ENCODE measurements at regions not wholly inside any gene's neighbourhood (a gene's known extent, or its start where the extent isn't known, plus 50 kb on each side); places are given as distances from the start of the nearest gene placed in this dataset.

- TF ChIP-seq POLR2AphosphoS5 (IDR thresholded peaks at IDR 0.05; ENCODE audit: borderline replicate concordance, low read depth, low read length) = no peak
- TF ChIP-seq FOXP2 (optimal IDR thresholded peaks at IDR 0.05; ENCODE audit: control extremely low read depth, extremely low read length, insufficient read depth) = no peak
- no peak for TF ChIP-seq EZH2 (IDR thresholded peaks at IDR 0.05)
- DNase-seq (ENCODE audit: low read depth, low spot score) = no peak
- H3K27ac ChIP-seq = no peak overlapping the region
- no peaks in the 10 kb centered on the region for H3K36me3 ChIP-seq (ENCODE audit: insufficient read depth, low read length)
- H3K4me3 ChIP-seq = no peak overlapping the region
- no peak overlapping the region for H3K9ac ChIP-seq (ENCODE audit: insufficient read length)
- H3K9me3 ChIP-seq (ENCODE audit: low read depth, low read length) = no peaks in the 10 kb centered on the region
Observed at GRCh38 chr6:71134929-71135642, 153.5 kb upstream of the OGFRL1 start.

DNA sequence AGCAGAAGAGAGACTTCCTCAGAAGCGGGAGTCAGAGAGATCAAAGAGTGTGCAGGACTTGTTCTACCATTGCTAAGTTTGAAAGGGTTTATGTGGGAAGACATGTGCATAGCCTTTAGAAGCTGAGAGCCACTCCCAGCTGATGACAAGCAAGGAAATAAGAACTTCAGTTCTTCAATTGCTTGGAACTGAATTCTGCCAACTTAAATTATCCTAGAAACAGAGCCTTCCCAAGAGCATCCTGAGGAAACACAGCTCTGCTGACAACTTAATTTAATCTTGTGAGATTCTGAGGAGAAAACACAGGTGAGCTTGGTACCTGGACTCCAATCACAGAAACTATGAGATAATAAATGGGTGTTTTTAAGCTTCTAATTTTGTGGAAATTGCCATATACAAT is 150.6 kb upstream of the OGFRL1 start:
- Histone ChIP-seq H3K4me3 (no peak overlapping the region), H3K9ac (ENCODE audit: insufficient read length) (no peak overlapping the region), H3K27ac (no peak overlapping the region), H3K36me3 (ENCODE audit: insufficient read depth, low read length) (no peaks in the 10 kb centered on the region), H3K9me3 (ENCODE audit: low read depth, low read length) (no peaks in the 10 kb centered on the region)
- no peak for TF ChIP-seq POLR2AphosphoS5 (IDR thresholded peaks at IDR 0.05; ENCODE audit: borderline replicate concordance, low read depth, low read length)
- DNase-seq (ENCODE audit: low read depth, low spot score) = no peak

- H3K27ac ChIP-seq = no peak overlapping the region
- no peak for DNase-seq (ENCODE audit: low read depth, low spot score)
- TF ChIP-seq FOXP2 (optimal IDR thresholded peaks at IDR 0.05; ENCODE audit: control extremely low read depth, extremely low read length, insufficient read depth) (no peak), POLR2AphosphoS5 (IDR thresholded peaks at IDR 0.05; ENCODE audit: borderline replicate concordance, low read depth, low read length) (no peak)
- no peaks in the 10 kb centered on the region for H3K36me3 ChIP-seq (ENCODE audit: insufficient read depth, low read length)
- H3K4me3 ChIP-seq = no peak overlapping the region
- H3K9ac ChIP-seq (ENCODE audit: insufficient read length) = no peak overlapping the region
- no peaks in the 10 kb centered on the region for H3K9me3 ChIP-seq (ENCODE audit: low read depth, low read length)
Observed at GRCh38 chr6:71138376-71138775, 150.2 kb upstream of the OGFRL1 start.

DNA sequence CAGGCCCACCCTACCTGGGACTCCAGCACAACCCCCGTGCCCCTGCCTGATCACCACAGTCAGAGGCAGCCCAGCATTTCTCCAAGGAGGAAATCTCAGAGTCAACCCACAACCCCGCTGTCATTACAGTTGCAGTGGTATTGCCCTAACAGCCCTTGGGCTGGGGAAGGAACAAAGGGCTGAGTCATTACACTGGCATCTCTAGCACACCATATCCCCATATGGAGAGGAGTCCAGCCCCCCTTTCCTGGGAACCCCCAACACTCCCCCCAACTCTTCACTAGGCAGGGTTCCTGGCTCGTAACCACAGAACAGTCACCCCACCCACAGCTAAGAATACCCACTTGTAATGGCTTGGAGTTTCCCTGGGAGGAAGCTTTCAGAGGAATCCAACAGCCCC is 149.4 kb upstream of the OGFRL1 start:
- no peak for TF ChIP-seq FOXP2 (optimal IDR thresholded peaks at IDR 0.05; ENCODE audit: control extremely low read depth, extremely low read length, insufficient read depth)
- no peak for TF ChIP-seq EZH2 (IDR thresholded peaks at IDR 0.05)
- no peak for TF ChIP-seq POLR2AphosphoS5 (IDR thresholded peaks at IDR 0.05; ENCODE audit: borderline replicate concordance, low read depth, low read length)
- Histone ChIP-seq H3K9me3 (ENCODE audit: low read depth, low read length) (no peaks in the 10 kb centered on the region), H3K9ac (ENCODE audit: insufficient read length) (no peak overlapping the region), H3K27ac (no peak overlapping the region), H3K4me3 (no peak overlapping the region), H3K36me3 (ENCODE audit: insufficient read depth, low read length) (no peaks in the 10 kb centered on the region)
- DNase-seq (ENCODE audit: low read depth, low spot score) = no peak

DNA sequence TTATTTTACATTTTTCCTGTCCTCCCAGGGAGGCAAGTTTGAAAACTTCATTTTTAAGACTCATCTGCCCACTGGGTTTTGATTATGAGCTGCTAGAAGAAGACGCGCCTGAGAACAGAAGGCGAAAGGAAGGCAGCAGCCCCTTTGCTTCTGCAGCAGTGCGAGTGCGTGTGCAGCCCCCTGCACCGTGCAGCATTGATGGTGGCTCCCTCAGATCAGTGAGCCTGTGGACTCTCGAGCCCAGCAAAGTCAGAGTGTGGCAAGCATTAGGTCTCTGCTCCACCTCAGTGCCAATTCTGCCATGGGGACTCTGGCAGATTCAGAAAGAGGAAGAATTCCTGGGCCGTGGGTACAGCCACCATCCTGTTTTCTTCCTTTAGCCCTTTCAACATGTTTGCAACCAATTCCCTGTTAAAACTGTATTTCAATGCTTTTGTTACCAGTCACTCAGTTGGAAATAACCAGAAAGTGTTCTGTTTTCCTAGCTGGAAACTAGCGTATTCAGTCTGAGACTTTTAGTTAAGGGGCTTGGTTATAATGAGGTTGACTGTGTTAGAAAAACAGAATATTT is 134.8 kb upstream of the OGFRL1 start:
- Histone ChIP-seq H3K9ac (ENCODE audit: insufficient read length) (no peak overlapping the region), H3K4me3 (no peak overlapping the region), H3K36me3 (ENCODE audit: insufficient read depth, low read length) (no peaks in the 10 kb centered on the region), H3K27ac (no peak overlapping the region), H3K9me3 (ENCODE audit: low read depth, low read length) (no peaks in the 10 kb centered on the region)
- no peak for DNase-seq (ENCODE audit: low read depth, low spot score)
- TF ChIP-seq FOXP2 (optimal IDR thresholded peaks at IDR 0.05; ENCODE audit: control extremely low read depth, extremely low read length, insufficient read depth) (no peak), POLR2AphosphoS5 (IDR thresholded peaks at IDR 0.05; ENCODE audit: borderline replicate concordance, low read depth, low read length) (no peak), EZH2 (IDR thresholded peaks at IDR 0.05) (no peak)

- Histone ChIP-seq H3K9me3 (ENCODE audit: low read depth, low read length) (no peaks in the 10 kb centered on the region), H3K36me3 (ENCODE audit: insufficient read depth, low read length) (no peaks in the 10 kb centered on the region), H3K9ac (ENCODE audit: insufficient read length) (no peak overlapping the region), H3K4me3 (no peak overlapping the region), H3K27ac (no peak overlapping the region)
- no peak for DNase-seq (ENCODE audit: low read depth, low spot score)
- TF ChIP-seq FOXP2 (optimal IDR thresholded peaks at IDR 0.05; ENCODE audit: control extremely low read depth, extremely low read length, insufficient read depth) (no peak), EZH2 (IDR thresholded peaks at IDR 0.05) (no peak), POLR2AphosphoS5 (IDR thresholded peaks at IDR 0.05; ENCODE audit: borderline replicate concordance, low read depth, low read length) (no peak)
Observed at GRCh38 chr6:71157345-71157744, 131.3 kb upstream of the OGFRL1 start.

- Histone ChIP-seq H3K9me3 (ENCODE audit: low read depth, low read length) (no peaks in the 10 kb centered on the region), H3K9ac (ENCODE audit: insufficient read length) (no peak overlapping the region), H3K4me3 (no peak overlapping the region), H3K27ac (no peak overlapping the region), H3K36me3 (ENCODE audit: insufficient read depth, low read length) (no peaks in the 10 kb centered on the region)
- TF ChIP-seq FOXP2 (optimal IDR thresholded peaks at IDR 0.05; ENCODE audit: control extremely low read depth, extremely low read length, insufficient read depth) (no peak), POLR2AphosphoS5 (IDR thresholded peaks at IDR 0.05; ENCODE audit: borderline replicate concordance, low read depth, low read length) (no peak), EZH2 (IDR thresholded peaks at IDR 0.05) (no peak)
- no peak for DNase-seq (ENCODE audit: low read depth, low spot score)
Observed at GRCh38 chr6:71164890-71165289, 123.7 kb upstream of the OGFRL1 start.

DNA sequence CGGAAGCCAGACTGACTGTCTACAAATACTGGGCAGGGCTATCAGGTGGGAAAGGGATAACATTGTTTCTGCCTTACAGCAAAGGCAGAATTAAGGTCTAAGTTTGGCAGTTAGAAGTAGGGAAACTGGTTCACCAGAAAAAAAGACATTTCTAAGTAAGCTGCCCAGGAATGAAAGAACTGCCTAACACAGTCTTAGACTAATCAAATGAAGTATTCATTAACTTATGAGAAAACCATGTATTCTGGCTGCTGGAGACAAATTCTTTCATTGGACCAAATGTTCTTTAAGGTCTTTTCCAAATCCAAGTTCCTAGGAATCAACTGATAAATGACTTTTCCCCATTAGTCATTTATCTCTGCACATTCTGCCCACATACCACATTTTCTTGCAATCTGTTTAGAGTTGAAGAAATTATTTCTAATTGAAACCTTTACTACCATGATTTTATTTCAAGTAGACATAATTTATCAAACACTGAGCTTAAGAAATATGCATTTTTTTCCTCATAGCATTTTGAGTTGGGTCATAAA is 120.3 kb upstream of the OGFRL1 start:
- H3K9ac ChIP-seq (ENCODE audit: insufficient read length) = no peak overlapping the region
- H3K9me3 ChIP-seq (ENCODE audit: low read depth, low read length) = no peaks in the 10 kb centered on the region
- no peak overlapping the region for H3K4me3 ChIP-seq
- no peak overlapping the region for H3K27ac ChIP-seq
- DNase-seq (ENCODE audit: low read depth, low spot score) = no peak
- TF ChIP-seq POLR2AphosphoS5 (IDR thresholded peaks at IDR 0.05; ENCODE audit: borderline replicate concordance, low read depth, low read length) = no peak
- TF ChIP-seq FOXP2 (optimal IDR thresholded peaks at IDR 0.05; ENCODE audit: control extremely low read depth, extremely low read length, insufficient read depth) = no peak
- no peak for TF ChIP-seq EZH2 (IDR thresholded peaks at IDR 0.05)
- H3K36me3 ChIP-seq (ENCODE audit: insufficient read depth, low read length) = no peaks in the 10 kb centered on the region
